B cell (primary cell): ENCODE measurements at regions not wholly inside any gene's neighbourhood (a gene's known extent, or its start where the extent isn't known, plus 50 kb on each side); places are given as distances from the start of the nearest gene placed in this dataset.

Source experiments
- ATAC-seq: fragments of 200-7000 bp; cut with Tn5 transposase; one replicate; pipeline ENCODE4 v1.10.0; 2021; ENCODE audit warnings: low read depth, mild to moderate bottlenecking, moderate number of reproducible peaks, moderate library complexity
- CTCF ChIA-PET: fragments of 350-600 bp; sonication (Branson Sonifier 250); formaldehyde crosslinking; loops from one replicate; lab custom pipeline; 2021; ENCODE audit warnings: antibody characterized with exemption, inconsistent platforms; lab: Charles Lee
- POLR2A ChIA-PET: fragments of 350-600 bp; sonication (Branson Sonifier 250); formaldehyde crosslinking; loops from one replicate; lab custom pipeline; 2021; ENCODE audit warnings: antibody characterized with exemption; lab: Charles Lee
- DNase-seq: peaks from one replicate; pipeline ENCODE4 v3.0.0; 2013
- H2AFZ ChIP-seq: 2 replicates; pipeline ENCODE4 v1.6.1; 2012; ENCODE audit warnings: mild to moderate bottlenecking, low read depth, low read length; ENCODE audit not compliant: insufficient read depth, poor library complexity, severe bottlenecking
- H3K27ac ChIP-seq, 2 donors: 1 replicate in 1 of 2; 2 replicates in 1 of 2; pipeline ENCODE4 v1.5.1; 2012 to 2013; ENCODE audit warnings: low read length in 2 of 2, mild to moderate bottlenecking in 2 of 2, moderate library complexity in 1 of 2
- H3K27me3 ChIP-seq, 4 experiments: fragments of 200-600 bp in 1 of 4; sonication (generic) in 1 of 4; replicated peaks in 1 of 4; 1 replicate in 2 of 4; 2 replicates in 2 of 4; pipeline versions ENCODE4 v1.6.1 to v1.7.0; 2013 to 2016; ENCODE audit warnings: low read length in 3 of 4, mild to moderate bottlenecking in 2 of 4, mixed read lengths in 1 of 4, moderate library complexity in 1 of 4; ENCODE audit not compliant: insufficient read depth in 4 of 4, control insufficient read depth in 3 of 4; ENCODE audit errors: control extremely low read depth in 1 of 4
- H3K36me3 ChIP-seq, 2 experiments: replicated peaks in 1 of 2; 1 replicate in 1 of 2; 2 replicates in 1 of 2; pipeline versions ENCODE4 v1.6.1 to v1.7.1; 2013; ENCODE audit warnings: low read length in 1 of 2; ENCODE audit not compliant: insufficient read depth in 2 of 2, control insufficient read depth in 1 of 2; ENCODE audit errors: control extremely low read depth in 1 of 2, extremely low read depth in 1 of 2
- H3K4me1 ChIP-seq, 2 donors: fragments of 200-600 bp in 1 of 2; sonication (generic) in 1 of 2; 1 replicate in 1 of 2; 2 replicates in 1 of 2; pipeline versions ENCODE4 v1.5.1 to v1.6.1; 2013 to 2017; ENCODE audit warnings: low read length in 2 of 2; ENCODE audit not compliant: control insufficient read depth in 2 of 2, insufficient read depth in 2 of 2
- H3K4me2 ChIP-seq: replicated peaks from 2 replicates; pipeline ENCODE3; 2012; ENCODE audit warnings: mild to moderate bottlenecking, low read depth, low read length; ENCODE audit not compliant: poor library complexity, severe bottlenecking
- H3K4me3 ChIP-seq, 5 experiments: fragments of 200-600 bp in 1 of 5; sonication (generic) in 1 of 5; 1 replicate in 3 of 5; 2 replicates in 2 of 5; pipeline versions ENCODE4 v1.5.1 to v1.7.0; 2011 to 2016; ENCODE audit warnings: low read length in 4 of 5, mild to moderate bottlenecking in 4 of 5, low read depth in 2 of 5, control low read depth in 1 of 5, moderate library complexity in 1 of 5; ENCODE audit not compliant: insufficient read depth in 1 of 5; ENCODE audit errors: control extremely low read depth in 1 of 5, extremely low read depth in 1 of 5
- H3K79me2 ChIP-seq: fragments of 200-600 bp; sonication (generic); one replicate; pipeline ENCODE4 v1.6.0; 2016; ENCODE audit warnings: low read length; ENCODE audit not compliant: control insufficient read depth, insufficient read depth
- H3K9ac ChIP-seq: fragments of 200-600 bp; sonication (generic); 2 replicates; pipeline ENCODE4 v1.6.1; 2017; ENCODE audit warnings: mild to moderate bottlenecking, low read length, moderate library complexity
- H3K9me3 ChIP-seq, 3 donors: one replicate each; pipeline versions ENCODE4 v1.6.1 to v1.7.1; 2013; ENCODE audit warnings: low read length in 2 of 3; ENCODE audit not compliant: control insufficient read depth in 2 of 3, insufficient read depth in 1 of 3; ENCODE audit errors: control extremely low read depth in 1 of 3
- H4K20me1 ChIP-seq: 2 replicates; pipeline ENCODE4 v1.6.0; 2012; ENCODE audit warnings: mild to moderate bottlenecking, low read length; ENCODE audit not compliant: insufficient read depth, control insufficient read depth, poor library complexity, severe bottlenecking
- H3K27ac Mint-ChIP-seq: one replicate; pipeline ENCODE4 v1.8.0; 2021; ENCODE audit warnings: mixed read lengths
- H3K27me3 Mint-ChIP-seq: one replicate; pipeline ENCODE4 v1.8.0; 2021; ENCODE audit warnings: mixed read lengths
- H3K4me1 Mint-ChIP-seq: one replicate; pipeline ENCODE4 v1.8.0; 2021; ENCODE audit warnings: mixed read lengths
- H3K4me3 Mint-ChIP-seq: one replicate; pipeline ENCODE4 v1.8.0; 2021; ENCODE audit warnings: mixed read lengths
- H3K9me3 Mint-ChIP-seq: one replicate; pipeline ENCODE4 v1.8.0; 2022; ENCODE audit warnings: mixed read lengths; ENCODE audit not compliant: insufficient read depth
- EZH2 ChIP-seq: IDR thresholded peaks from 2 replicates; pipeline ENCODE4 v1.6.1; 2012; ENCODE audit warnings: borderline replicate concordance, low read depth, mild to moderate bottlenecking, moderate library complexity, low read length; ENCODE audit not compliant: insufficient read depth, poor library complexity, severe bottlenecking
- WGBS: methylation state at CpG from one replicate; pipeline ENCODE4 v1.1.5; 2013; ENCODE audit warnings: missing lambda C conversion rate; ENCODE audit not compliant: insufficient coverage; 5-methylcytosine and 5-hydroxymethylcytosine counted together
- intact Hi-C: fragments of 100-400 bp; cut with micrococcal nuclease; formaldehyde crosslinking; loops from one replicate; pipeline ENCODE4 v1.10.0; 2022
- TF ChIP-seq, protein P1 (sequence below): fragments of 200-600 bp; IDR thresholded peaks from one replicate; pipeline ENCODE4 v1.8.0; 2022; ENCODE audit warnings: antibody characterized with exemption, mild to moderate bottlenecking

DNA sequence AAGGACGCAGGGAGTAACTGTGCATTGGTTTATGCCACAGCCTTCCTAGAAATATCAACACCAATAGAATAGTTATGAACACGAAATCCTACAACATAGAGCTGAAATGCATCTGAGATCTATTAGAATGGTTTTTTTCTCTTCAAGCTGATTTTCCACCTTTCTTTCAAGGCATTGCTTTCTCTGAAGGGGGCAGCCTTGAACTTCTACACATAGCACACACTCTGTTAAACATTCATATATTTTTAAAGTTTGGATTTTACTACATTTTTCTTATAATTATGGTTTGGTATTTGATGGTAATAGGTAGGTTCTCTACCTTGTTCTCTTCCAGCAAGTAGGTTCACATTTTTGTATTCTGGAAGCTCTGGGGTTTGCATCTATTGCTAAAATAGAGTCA lies 661.8 kb downstream of the SEMA5A start:
- Mint-ChIP-seq H3K27me3 (no peaks in the 10 kb centered on the region), H3K4me1 (no peaks in the 10 kb centered on the region), H3K4me3 (no peak overlapping the region), H3K27ac (no peak overlapping the region), H3K9me3 (no peaks in the 10 kb centered on the region)
- H3K27me3 ChIP-seq: no peaks in the 10 kb centered on the region
- H3K4me3 ChIP-seq: no peak overlapping the region
- H3K4me2 ChIP-seq: no peak overlapping the region
- peaks cover 0 to 7% (median 1%) of the 10 kb centered on the region in 3 donors for H3K9me3 ChIP-seq
- H3K9ac ChIP-seq: no peak overlapping the region
- no peaks in the 10 kb centered on the region for H4K20me1 ChIP-seq
- intact Hi-C loops: no loop called here
- no peaks in the 10 kb centered on the region for H3K4me1 ChIP-seq
- H3K36me3 ChIP-seq: no peaks in the 10 kb centered on the region
- CTCF ChIA-PET: no interaction called here
- DNase-seq (no peak), ATAC-seq (no peak)
- POLR2A ChIA-PET: no interaction called here
- H3K79me2 ChIP-seq: no peaks in the 10 kb centered on the region
- no CpG with 5 or more reads among the region's 2 CpGs for WGBS
- no peak overlapping the region for H2AFZ ChIP-seq
- H3K27ac ChIP-seq: no peak overlapping the region
- TF ChIP-seq, protein P1, sequence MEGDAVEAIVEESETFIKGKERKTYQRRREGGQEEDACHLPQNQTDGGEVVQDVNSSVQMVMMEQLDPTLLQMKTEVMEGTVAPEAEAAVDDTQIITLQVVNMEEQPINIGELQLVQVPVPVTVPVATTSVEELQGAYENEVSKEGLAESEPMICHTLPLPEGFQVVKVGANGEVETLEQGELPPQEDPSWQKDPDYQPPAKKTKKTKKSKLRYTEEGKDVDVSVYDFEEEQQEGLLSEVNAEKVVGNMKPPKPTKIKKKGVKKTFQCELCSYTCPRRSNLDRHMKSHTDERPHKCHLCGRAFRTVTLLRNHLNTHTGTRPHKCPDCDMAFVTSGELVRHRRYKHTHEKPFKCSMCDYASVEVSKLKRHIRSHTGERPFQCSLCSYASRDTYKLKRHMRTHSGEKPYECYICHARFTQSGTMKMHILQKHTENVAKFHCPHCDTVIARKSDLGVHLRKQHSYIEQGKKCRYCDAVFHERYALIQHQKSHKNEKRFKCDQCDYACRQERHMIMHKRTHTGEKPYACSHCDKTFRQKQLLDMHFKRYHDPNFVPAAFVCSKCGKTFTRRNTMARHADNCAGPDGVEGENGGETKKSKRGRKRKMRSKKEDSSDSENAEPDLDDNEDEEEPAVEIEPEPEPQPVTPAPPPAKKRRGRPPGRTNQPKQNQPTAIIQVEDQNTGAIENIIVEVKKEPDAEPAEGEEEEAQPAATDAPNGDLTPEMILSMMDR: no peak
- no peak for TF ChIP-seq EZH2

DNA sequence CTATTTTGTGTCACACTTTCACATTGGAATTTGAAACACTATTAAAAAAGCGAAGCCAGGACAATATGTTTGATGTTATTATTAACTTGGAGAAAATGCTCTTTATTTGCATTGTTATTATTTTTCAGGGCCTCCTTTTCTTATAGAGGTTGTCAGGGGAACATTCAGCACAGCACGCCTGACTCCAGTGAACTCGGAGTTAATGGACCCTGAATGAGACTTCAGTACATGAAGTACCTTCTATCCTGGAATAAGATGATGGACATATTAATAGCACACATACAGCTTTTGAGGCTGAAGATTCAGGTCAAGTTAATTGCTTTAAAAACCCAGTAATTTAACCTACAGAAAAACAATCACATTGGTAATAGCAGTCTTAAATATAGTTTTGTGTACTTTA lies 652.9 kb downstream of the SEMA5A start:
- no peak for DNase-seq
- ChIA-PET CTCF (no interaction called here), POLR2A (no interaction called here)
- TF ChIP-seq, protein P1: no peak
- no peak for TF ChIP-seq EZH2
- Mint-ChIP-seq H3K9me3 (peaks cover 3% of the 10 kb centered on the region), H3K4me3 (no peak overlapping the region), H3K27me3 (no peaks in the 10 kb centered on the region), H3K27ac (no peak overlapping the region), H3K4me1 (no peaks in the 10 kb centered on the region)
- H2AFZ ChIP-seq: no peak overlapping the region
- H4K20me1 ChIP-seq: no peaks in the 10 kb centered on the region
- no peak overlapping the region for H3K4me2 ChIP-seq
- intact Hi-C loops: no loop called here
- no CpG with 5 or more reads among the region's 3 CpGs for WGBS
- H3K4me1 ChIP-seq: no peaks in the 10 kb centered on the region
- H3K27ac ChIP-seq: no peak overlapping the region
- H3K9ac ChIP-seq: no peak overlapping the region
- H3K79me2 ChIP-seq: no peaks in the 10 kb centered on the region
- no peak for ATAC-seq
- no peaks in the 10 kb centered on the region for H3K9me3 ChIP-seq
- no peak overlapping the region for H3K4me3 ChIP-seq
- H3K36me3 ChIP-seq: no peaks in the 10 kb centered on the region
- H3K27me3 ChIP-seq: no peaks in the 10 kb centered on the region
